IPS-NIHi11 (cell line): ENCODE measurements at regions not wholly inside any gene's neighbourhood (a gene's known extent, or its start where the extent isn't known, plus 50 kb on each side); places are given as distances from the start of the nearest gene placed in this dataset.
"Not testable (repeated sequence)": the region's sequence is repeated elsewhere in the genome, so short reads cannot be mapped to it uniquely, and the experiment has no call there.

Source experiments
- DNase-seq: peaks from one replicate; pipeline ENCODE4 v3.0.0; 2012; ENCODE audit warnings: mixed read lengths, low spot score

- DNase-seq = no peak
Measured at GRCh38 chr3:145842294-145842902, 318.6 kb downstream of the PLOD2 start.

GRCh38 chr3:145843561-145843960, 317.4 kb downstream of the PLOD2 start:
- no peak for DNase-seq

GRCh38 chr3:145849115-145849514, 311.9 kb downstream of the PLOD2 start:
- no peak for DNase-seq

- DNase-seq = no peak
Measured at GRCh38 chr3:145854499-145854898, 306.5 kb downstream of the PLOD2 start.

- DNase-seq = no peak
Measured at GRCh38 chr3:145857956-145858355, 303.0 kb downstream of the PLOD2 start.

- DNase-seq = peak; percentile 8
Measured at GRCh38 chr3:145864336-145864735, 296.6 kb downstream of the PLOD2 start.

DNA sequence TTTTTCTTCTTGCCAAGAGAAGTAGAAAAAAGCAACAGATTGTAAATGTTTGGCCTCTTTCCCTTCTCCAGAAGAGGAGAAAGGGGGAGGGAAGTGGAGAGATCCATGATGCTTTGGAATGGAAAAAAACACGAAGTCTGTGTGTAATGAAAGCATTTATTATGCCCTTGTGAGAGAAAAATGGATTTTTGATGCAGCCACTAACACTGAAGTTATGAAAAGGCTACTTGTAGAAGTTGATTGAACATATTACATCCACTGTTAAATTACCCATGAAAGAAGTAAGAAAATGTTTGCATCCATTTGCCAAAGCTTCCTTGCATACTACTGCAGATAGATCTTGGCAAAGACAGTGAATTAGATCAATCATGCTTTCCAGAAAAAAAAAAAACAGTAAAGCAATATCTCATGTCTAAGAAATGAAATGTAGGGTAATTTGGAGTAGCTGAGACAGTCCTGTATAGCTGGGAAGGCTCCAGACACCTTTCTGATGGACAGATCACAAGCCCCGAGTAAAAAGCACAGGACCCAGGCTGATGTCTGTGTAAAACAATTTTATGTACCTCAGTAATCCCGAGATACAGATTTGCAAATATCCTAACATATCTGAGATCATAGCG, 295.5 kb downstream of the PLOD2 start:
- no peak for DNase-seq

DNA sequence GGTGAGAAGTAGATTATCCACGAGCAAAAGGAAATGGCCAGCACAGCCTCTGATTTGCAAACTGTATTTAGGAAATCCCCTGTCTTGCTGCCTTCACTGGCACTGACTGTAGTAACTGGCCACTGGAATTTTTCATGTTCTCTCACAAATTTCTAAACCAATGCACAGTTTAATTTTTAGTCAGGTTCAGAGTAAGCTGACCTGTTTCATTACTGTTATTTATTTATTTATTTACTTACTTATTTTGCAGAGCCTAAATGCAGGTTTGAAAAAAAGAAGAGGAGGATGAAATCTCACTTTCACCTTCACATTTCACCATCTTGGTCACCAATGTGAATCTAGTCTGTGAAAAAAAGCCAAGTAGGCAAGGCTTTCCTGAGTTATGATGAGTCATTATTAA, 291.0 kb downstream of the PLOD2 start:
- no peak for DNase-seq

- DNase-seq = no peak
Measured at GRCh38 chr3:145882436-145882835, 278.5 kb downstream of the PLOD2 start.

DNA sequence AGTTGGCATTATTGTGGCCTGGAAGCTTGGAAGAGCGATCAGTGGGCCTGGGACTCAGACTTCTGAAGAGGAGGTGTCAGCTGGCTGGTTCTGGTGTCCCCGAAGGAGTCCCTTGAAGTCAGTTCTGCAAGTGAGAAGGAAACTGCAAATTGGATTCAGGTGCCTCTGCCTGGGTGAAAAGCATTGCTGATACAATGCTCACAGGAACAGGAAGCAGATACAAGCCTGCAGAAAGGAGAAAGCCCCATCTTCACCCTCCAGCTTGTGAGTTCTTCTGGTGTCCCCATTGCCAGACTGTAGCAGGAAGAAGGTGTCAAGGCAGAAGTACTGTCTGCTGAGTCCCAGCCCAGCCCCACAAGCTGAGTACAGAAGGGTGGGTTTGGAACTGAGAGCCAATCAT, 271.3 kb downstream of the PLOD2 start:
- DNase-seq = no peak

GRCh38 chr3:145892869-145893268, 268.1 kb downstream of the PLOD2 start:
- DNase-seq = no peak

DNA sequence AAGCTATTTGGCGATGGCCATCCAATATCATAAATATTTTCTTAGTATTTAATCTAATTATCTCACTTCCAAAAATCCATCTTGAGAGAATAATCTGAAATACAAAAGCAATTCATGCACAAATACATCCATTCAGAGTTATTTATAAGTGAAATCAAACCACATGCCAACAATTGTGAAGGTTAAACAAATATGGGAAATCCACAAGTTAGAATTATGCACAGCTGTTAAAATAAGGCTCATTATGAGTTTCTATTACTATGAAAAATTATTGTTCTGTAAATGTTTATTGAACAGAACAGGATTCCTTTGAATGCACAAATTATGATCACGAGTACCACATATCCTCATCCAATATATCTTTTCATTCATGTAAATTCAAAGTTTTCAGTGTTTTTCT, 267.7 kb downstream of the PLOD2 start:
- DNase-seq = no peak

GRCh38 chr3:145898487-145898886, 262.5 kb downstream of the PLOD2 start:
- DNase-seq = no peak

GRCh38 chr3:145899241-145899640, 261.7 kb downstream of the PLOD2 start:
- DNase-seq = no peak

- DNase-seq = no peak
Measured at GRCh38 chr3:145900056-145900829, 260.7 kb downstream of the PLOD2 start.

DNA sequence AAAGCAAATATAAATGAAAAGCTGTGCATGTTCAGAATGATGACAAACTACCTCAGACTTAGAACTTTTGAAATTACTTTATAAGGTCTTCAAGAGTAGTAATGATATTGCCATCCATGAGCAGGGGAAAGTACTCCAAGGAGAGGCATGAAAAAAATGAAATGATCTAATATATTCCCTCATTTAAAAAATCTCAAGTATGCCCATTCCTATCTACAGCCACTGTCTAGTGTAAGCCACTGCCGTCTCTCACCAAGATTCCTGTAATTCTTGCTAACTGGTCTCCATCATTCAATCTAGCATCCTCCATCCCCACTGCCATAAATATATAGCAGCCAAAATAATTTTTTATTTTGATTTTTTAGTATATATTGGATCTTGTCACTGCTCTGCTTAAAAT, 258.8 kb downstream of the PLOD2 start:
- DNase-seq = no peak

DNA sequence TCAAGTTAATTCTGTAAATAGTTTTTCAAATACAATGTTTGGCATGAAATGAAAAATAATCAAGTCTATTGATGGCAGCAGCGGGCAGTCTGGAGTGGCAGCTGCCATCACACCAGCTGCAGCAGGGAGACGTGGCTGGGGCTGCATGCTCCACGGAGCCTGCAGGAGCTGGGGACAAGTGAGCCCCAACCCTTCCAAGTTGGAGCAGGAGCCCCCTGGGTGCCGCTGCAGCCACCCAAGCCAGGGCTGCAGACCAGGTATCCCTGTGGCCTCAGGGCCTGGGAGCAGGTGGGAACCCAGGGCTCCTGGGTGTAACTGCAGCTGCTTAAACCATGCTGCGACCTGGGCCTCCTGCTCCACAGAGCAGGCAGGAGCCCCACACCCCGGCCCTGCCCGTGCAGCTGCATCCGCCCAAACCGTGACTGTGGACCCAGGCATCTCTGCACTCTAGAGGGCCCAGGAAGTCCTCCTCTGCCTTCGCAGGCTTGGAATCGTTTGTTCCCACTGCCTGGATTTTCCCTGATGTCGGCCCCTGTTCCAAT, 257.4 kb downstream of the PLOD2 start:
- no peak for DNase-seq

GRCh38 chr3:145904138-145904537, 256.8 kb downstream of the PLOD2 start:
- no peak for DNase-seq

DNA sequence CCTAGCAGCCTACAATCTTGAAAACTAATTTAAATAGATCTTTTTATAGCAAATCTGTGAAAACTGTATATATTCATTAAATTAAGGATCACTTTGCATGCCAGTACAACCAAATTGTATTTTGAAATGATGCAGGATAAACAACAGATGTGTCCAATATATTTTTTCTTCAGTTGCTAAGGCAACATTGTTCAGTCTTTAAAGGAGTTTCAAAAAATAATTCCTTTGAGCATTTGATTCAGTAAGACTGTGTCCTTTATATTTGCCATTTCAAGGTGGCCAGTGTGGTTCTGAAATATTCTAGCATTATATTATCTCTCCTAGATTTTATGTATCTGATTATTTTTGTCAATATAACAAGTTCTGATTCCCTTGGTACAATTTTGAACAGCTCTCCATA, 254.7 kb downstream of the PLOD2 start:
- DNase-seq = no peak

DNA sequence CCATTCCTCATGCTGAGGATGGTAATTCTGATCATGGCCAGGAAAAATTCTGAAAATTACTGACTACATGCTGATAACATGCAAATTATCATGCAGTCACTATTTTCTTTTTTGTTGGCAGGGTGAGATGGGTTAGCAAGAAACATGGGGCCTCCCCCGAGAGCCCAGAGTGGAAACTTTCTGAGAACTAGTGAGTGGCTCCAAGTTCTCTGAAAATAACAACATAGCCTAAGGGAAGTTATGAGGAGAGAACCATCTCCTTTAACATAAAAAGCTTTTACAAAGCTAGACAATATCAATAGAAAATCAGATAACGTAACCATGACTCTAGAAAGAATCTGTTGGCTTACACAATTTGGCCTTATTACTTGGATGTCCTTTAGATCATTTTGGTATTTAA, 254.2 kb downstream of the PLOD2 start:
- DNase-seq = no peak

DNA sequence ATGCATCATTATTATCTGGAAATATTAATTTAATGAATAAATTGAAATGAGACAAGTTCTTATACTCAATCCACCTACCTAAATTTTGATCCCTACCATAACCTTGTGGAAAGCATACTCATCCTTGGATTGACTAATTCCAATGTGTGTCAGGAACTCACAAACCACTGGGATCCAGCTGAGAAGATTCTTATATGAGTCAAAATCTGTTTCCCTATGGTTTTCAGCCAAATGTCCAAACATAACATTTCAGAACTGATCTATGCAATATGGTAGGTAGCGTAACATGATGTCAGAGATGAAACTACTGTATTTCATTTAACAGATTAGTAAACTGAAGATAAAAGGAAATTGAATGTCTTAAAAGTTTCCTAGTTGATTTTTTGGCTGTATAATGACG, 250.0 kb downstream of the PLOD2 start:
- no peak for DNase-seq

GRCh38 chr3:145915787-145916186, 245.2 kb downstream of the PLOD2 start:
- no peak for DNase-seq

DNA sequence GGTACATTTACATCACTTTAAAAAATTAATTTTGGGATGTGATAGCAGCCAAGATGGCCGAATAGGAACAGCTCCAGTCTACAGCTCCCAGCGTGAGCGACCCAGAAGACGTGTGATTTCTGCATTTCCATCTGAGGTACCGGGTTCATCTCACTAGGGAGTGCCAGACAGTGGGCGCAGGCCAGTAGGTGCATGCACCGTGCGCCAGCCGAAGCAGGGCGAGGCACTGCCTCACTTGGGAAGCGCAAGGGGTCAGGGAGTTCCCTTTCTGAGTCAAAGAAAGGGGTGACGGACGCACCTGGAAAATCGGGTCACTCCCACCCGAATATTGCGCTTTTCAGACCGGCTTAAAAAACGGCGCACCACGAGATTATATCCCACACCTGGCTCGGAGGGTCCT, 233.2 kb downstream of the PLOD2 start:
- DNase-seq = not testable (repeated sequence)
